H1 (cell line): ENCODE measurements at regions not wholly inside any gene's neighbourhood (a gene's known extent, or its start where the extent isn't known, plus 50 kb on each side); places are given as distances from the start of the nearest gene placed in this dataset.

ENCODE experiments used
- CTCF ChIA-PET: fragments of 300-600 bp; sonication (Branson Sonifier 250); formaldehyde crosslinking; loops from one replicate; lab custom pipeline; 2021; ENCODE audit not compliant: partially characterized antibody; lab: Charles Lee
- POLR2A ChIA-PET: fragments of 300-600 bp; sonication (Branson Sonifier 250); formaldehyde crosslinking; loops from one replicate; lab custom pipeline; 2021; ENCODE audit warnings: inconsistent platforms; ENCODE audit not compliant: partially characterized antibody; lab: Charles Lee
- DNase-seq, 2 experiments: peaks; one replicate each; pipeline versions ENCODE4 v3.0.0 to v3.0.0-alpha.2; 2010 to 2022; ENCODE audit warnings: low spot score in 2 of 2, low read depth in 1 of 2, mixed read lengths in 1 of 2
- FAIRE-seq: peaks from 2 replicates; lab custom pipeline; 2011; peaks lifted over from hg19 to GRCh38; lab: Jason Lieb, UNC
- H2AFZ ChIP-seq: 2 replicates; pipeline ENCODE4 v1.8.1; 2012; ENCODE audit warnings: low read length, inconsistent platforms
- H2AK5ac ChIP-seq: 2 replicates; pipeline ENCODE4 v1.6.1; 2013; ENCODE audit warnings: low read depth, low read length
- H2BK120ac ChIP-seq: replicated peaks from 2 replicates; pipeline ENCODE3; 2013; ENCODE audit warnings: low read depth, low read length, inconsistent platforms
- H2BK12ac ChIP-seq: 2 replicates; pipeline ENCODE4 v1.6.1; 2013; ENCODE audit warnings: low read depth, low read length
- H2BK15ac ChIP-seq: 2 replicates; pipeline ENCODE4 v1.6.1; 2013; ENCODE audit warnings: low read length
- H2BK20ac ChIP-seq: 2 replicates; pipeline ENCODE4 v1.6.1; 2013; ENCODE audit warnings: low read length
- H2BK5ac ChIP-seq: 2 replicates; pipeline ENCODE4 v1.6.1; 2013; ENCODE audit warnings: low read depth, low read length
- H3K14ac ChIP-seq: 2 replicates; pipeline ENCODE4 v1.6.1; 2013; ENCODE audit warnings: inconsistent platforms; ENCODE audit not compliant: insufficient read length
- H3K18ac ChIP-seq: 2 replicates; pipeline ENCODE4 v1.6.1; 2013; ENCODE audit warnings: low read length; ENCODE audit errors: extremely low read depth
- H3K23ac ChIP-seq: 2 replicates; pipeline ENCODE4 v1.6.1; 2013; ENCODE audit warnings: inconsistent platforms; ENCODE audit not compliant: insufficient read length
- H3K23me2 ChIP-seq: 2 replicates; pipeline ENCODE4 v1.6.1; 2013; ENCODE audit warnings: low read depth, low read length
- H3K27ac ChIP-seq: 2 replicates; pipeline ENCODE4 v1.6.1; 2011; ENCODE audit warnings: low read depth, low read length, inconsistent platforms
- H3K27me3 ChIP-seq, 4 experiments: replicated peaks in 1 of 4; 1 replicate in 1 of 4; 2 replicates in 3 of 4; pipeline versions ENCODE4 v1.6.1 to v1.8.1; 2011 to 2013; ENCODE audit warnings: low read length in 3 of 4, mild to moderate bottlenecking in 3 of 4, inconsistent platforms in 2 of 4, mixed read lengths in 2 of 4, moderate library complexity in 1 of 4; ENCODE audit not compliant: control insufficient read depth in 3 of 4, insufficient read depth in 3 of 4; ENCODE audit errors: extremely low read depth in 1 of 4
- H3K36me3 ChIP-seq, 4 experiments: 2 replicates each; pipeline versions ENCODE4 v1.6.1 to v1.8.1; 2011 to 2013; ENCODE audit warnings: mild to moderate bottlenecking in 4 of 4, low read length in 3 of 4, moderate library complexity in 2 of 4, control low read depth in 1 of 4, inconsistent platforms in 1 of 4; ENCODE audit not compliant: insufficient read depth in 4 of 4, control insufficient read depth in 2 of 4
- H3K4ac ChIP-seq: replicated peaks from 2 replicates; pipeline ENCODE3; 2013; ENCODE audit warnings: low read length, low read depth, mixed read lengths, inconsistent platforms; ENCODE audit not compliant: insufficient read length
- H3K4me1 ChIP-seq, 4 experiments: replicated peaks in 1 of 4; 1 replicate in 1 of 4; 2 replicates in 3 of 4; pipeline versions ENCODE4 v1.6.1 to v1.8.1; 2011 to 2013; ENCODE audit warnings: low read length in 3 of 4, inconsistent platforms in 2 of 4, mixed read lengths in 1 of 4; ENCODE audit not compliant: insufficient read depth in 4 of 4, control insufficient read depth in 3 of 4
- H3K4me2 ChIP-seq, 2 experiments: 2 replicates each; pipeline versions ENCODE4 v1.6.1 to v1.8.1; 2011 to 2013; ENCODE audit warnings: low read depth in 2 of 2, low read length in 2 of 2, control low read depth in 1 of 2, inconsistent platforms in 1 of 2, mild to moderate bottlenecking in 1 of 2; ENCODE audit not compliant: insufficient read depth in 1 of 2
- H3K4me3 ChIP-seq, 4 experiments: fragments of 200-600, 300-600 bp in 1 of 4; sonication (generic), shearing (Covaris generic), sonication (Bioruptor Twin) in 1 of 4; 2 replicates each; pipeline versions ENCODE4 v1.5.1 to v1.8.1; 2011 to 2016; ENCODE audit warnings: low read length in 4 of 4, low read depth in 3 of 4, control low read depth in 2 of 4, inconsistent platforms in 2 of 4, mild to moderate bottlenecking in 2 of 4, mixed read lengths in 1 of 4, moderate library complexity in 1 of 4; ENCODE audit not compliant: insufficient read depth in 2 of 4; ENCODE audit errors: extremely low read depth in 1 of 4
- H3K56ac ChIP-seq: replicated peaks from 2 replicates; pipeline ENCODE3; 2013; ENCODE audit warnings: low read depth, mild to moderate bottlenecking, mixed read lengths, low read length, inconsistent platforms; ENCODE audit not compliant: insufficient read length
- H3K79me1 ChIP-seq: 2 replicates; pipeline ENCODE4 v1.6.1; 2013; ENCODE audit warnings: low read depth, low read length, control low read depth
- H3K79me2 ChIP-seq, 2 experiments: 2 replicates each; pipeline versions ENCODE4 v1.6.1 to v1.8.1; 2012 to 2013; ENCODE audit warnings: low read length in 2 of 2, mild to moderate bottlenecking in 2 of 2, inconsistent platforms in 1 of 2; ENCODE audit not compliant: insufficient read depth in 2 of 2, control insufficient read depth in 1 of 2
- H3K9ac ChIP-seq, 4 experiments: replicated peaks in 1 of 4; 1 replicate in 1 of 4; 2 replicates in 3 of 4; pipeline versions ENCODE4 v1.6.1 to v1.8.1; 2011 to 2013; ENCODE audit warnings: low read depth in 3 of 4, low read length in 3 of 4, control low read depth in 2 of 4, mild to moderate bottlenecking in 2 of 4, moderate library complexity in 2 of 4, inconsistent platforms in 1 of 4; ENCODE audit errors: extremely low read depth in 1 of 4
- H3K9me3 ChIP-seq, 2 experiments: 2 replicates each; pipeline versions ENCODE4 v1.6.1 to v1.8.1; 2012 to 2013; ENCODE audit warnings: mild to moderate bottlenecking in 2 of 2, moderate library complexity in 2 of 2, control low read depth in 1 of 2, inconsistent platforms in 1 of 2, low read depth in 1 of 2, low read length in 1 of 2, mixed read lengths in 1 of 2; ENCODE audit not compliant: insufficient read depth in 2 of 2
- H4K20me1 ChIP-seq, 2 experiments: replicated peaks in 1 of 2; 2 replicates each; pipeline versions ENCODE3 to v1.8.1; 2011 to 2013; ENCODE audit warnings: inconsistent platforms in 2 of 2, low read length in 2 of 2, mild to moderate bottlenecking in 1 of 2; ENCODE audit not compliant: insufficient read depth in 2 of 2, control insufficient read depth in 1 of 2
- H4K5ac ChIP-seq: 2 replicates; pipeline ENCODE4 v1.6.1; 2013; ENCODE audit warnings: low read length, low read depth, mixed read lengths, inconsistent platforms; ENCODE audit not compliant: insufficient read length
- H4K8ac ChIP-seq: 2 replicates; pipeline ENCODE4 v1.8.0; 2013; ENCODE audit warnings: mild to moderate bottlenecking, moderate library complexity, low read length, inconsistent platforms; ENCODE audit not compliant: insufficient read depth; ENCODE audit errors: extremely low read depth
- H4K91ac ChIP-seq: replicated peaks from 2 replicates; pipeline ENCODE3; 2013; ENCODE audit warnings: low read length, mixed read lengths, inconsistent platforms; ENCODE audit not compliant: insufficient read length
- ASH2L ChIP-seq: fragments of 200-600, 300-600 bp; sonication (generic); IDR thresholded peaks from one replicate; pipeline ENCODE4 v1.7.1; 2017; ENCODE audit warnings: low read length
- BCL11A ChIP-seq, 2 experiments: IDR thresholded peaks; one replicate each; pipeline ENCODE4 v1.6.1; 2011; ENCODE audit warnings: low read depth in 2 of 2, low read length in 2 of 2, mild to moderate bottlenecking in 2 of 2
- CREB1 ChIP-seq: IDR thresholded peaks from 2 replicates; pipeline ENCODE4 v1.6.1; 2012; ENCODE audit warnings: inconsistent platforms
- EZH2 ChIP-seq: fragments of 200-600 bp; sonication (generic); IDR thresholded peaks from 2 replicates; pipeline ENCODE4 v1.7.1; 2012; ENCODE audit warnings: low read depth, mild to moderate bottlenecking, moderate library complexity, low read length, inconsistent platforms; ENCODE audit not compliant: severe bottlenecking
- FOSL1 ChIP-seq: IDR thresholded peaks from 2 replicates; pipeline ENCODE4 v1.6.1; 2011; ENCODE audit warnings: mild to moderate bottlenecking, low read depth, low read length, moderate library complexity; ENCODE audit not compliant: insufficient read depth
- GABPA ChIP-seq: IDR thresholded peaks from 2 replicates; pipeline ENCODE4 v1.6.1; 2011; ENCODE audit warnings: mild to moderate bottlenecking, low read length, moderate library complexity, borderline replicate concordance; ENCODE audit not compliant: insufficient read depth
- MAFK ChIP-seq: IDR thresholded peaks from 2 replicates; pipeline ENCODE4 v1.6.1; 2012; ENCODE audit warnings: low read depth, mild to moderate bottlenecking, improper control_type of control experiment, low read length
- POU5F1 ChIP-seq: IDR thresholded peaks from 2 replicates; pipeline ENCODE4 v1.6.1; 2011; ENCODE audit warnings: low read depth, mild to moderate bottlenecking, low read length, moderate library complexity
- RBBP5 ChIP-seq: IDR thresholded peaks from 2 replicates; pipeline ENCODE4 v1.7.1; 2012; ENCODE audit warnings: low read depth, mild to moderate bottlenecking, inconsistent platforms, low read length, moderate library complexity, borderline replicate concordance
- RXRA ChIP-seq: IDR thresholded peaks from 2 replicates; pipeline ENCODE4 v1.6.1; 2011; ENCODE audit warnings: low read depth, mild to moderate bottlenecking, low read length, moderate library complexity; ENCODE audit not compliant: insufficient read depth
- TAF7 ChIP-seq: optimal IDR thresholded peaks from 2 replicates; pipeline ENCODE3; 2011; ENCODE audit warnings: low read depth, mild to moderate bottlenecking, inconsistent platforms, low read length, moderate library complexity, borderline replicate concordance
- TEAD4 ChIP-seq: IDR thresholded peaks from 2 replicates; pipeline ENCODE4 v1.6.1; 2012; ENCODE audit warnings: low read depth, low read length, inconsistent platforms, mixed read lengths
- WGBS, 2 experiments: shearing (Covaris generic) in 1 of 2; methylation state at CpG; one replicate each; pipeline versions ENCODE4 v1.1.6 to v1.1.7; 2013 to 2015; ENCODE audit warnings: low lambda C conversion rate in 2 of 2, mixed read lengths in 2 of 2, inconsistent platforms in 1 of 2, low coverage in 1 of 2, missing lambda C conversion rate in 1 of 2; ENCODE audit not compliant: insufficient replicate concordance in 2 of 2, insufficient coverage in 1 of 2, insufficient read length in 1 of 2; ENCODE audit errors: extremely low coverage in 1 of 2, missing lambda C conversion rate in 1 of 2; 5-methylcytosine and 5-hydroxymethylcytosine counted together

- H3K14ac ChIP-seq = no peak overlapping the region
- H4K8ac ChIP-seq = no peak overlapping the region
- H3K18ac ChIP-seq = no peak overlapping the region
- H3K23ac ChIP-seq = no peak overlapping the region
- FAIRE-seq = no peak
- DNase-seq = no peak
- H4K20me1 ChIP-seq = no peaks in the 10 kb centered on the region
- H3K27me3 ChIP-seq = no peaks in the 10 kb centered on the region
- H2AFZ ChIP-seq = 0 out of 2 replicates have a peak overlapping the region, but pooled peaks have one; percentile 40
- no peak overlapping the region for H3K4me3 ChIP-seq
- no peak overlapping the region for H2BK5ac ChIP-seq
- no peak overlapping the region for H3K56ac ChIP-seq
- H3K36me3 ChIP-seq = no peaks in the 10 kb centered on the region
- TF ChIP-seq ASH2L (no peak), EZH2 (no peak), RBBP5 (no peak), GABPA (no peak), TEAD4 (no peak), POU5F1 (no peak), BCL11A (IDR thresholded peaks at IDR 0.05; ENCODE audit: low read depth in 2 of 2, low read length in 2 of 2) (no peak), CREB1 (no peak), MAFK (no peak), TAF7 (no peak), FOSL1 (no peak), RXRA (no peak)
- no peak overlapping the region for H2BK120ac ChIP-seq
- WGBS, 2 experiments = 94% methylated on average over 3 of the region's 3 CpGs; no CpG with 5 or more reads in 1 of the 2 experiments
- no peak overlapping the region for H2BK15ac ChIP-seq
- no peaks in the 10 kb centered on the region for H3K79me2 ChIP-seq
- POLR2A ChIA-PET = no interaction called here
- no peaks in the 10 kb centered on the region for H3K4me1 ChIP-seq
- no peak overlapping the region for H2BK20ac ChIP-seq
- CTCF ChIA-PET = interaction anchor here (0.5 kb wide), 1 partner anchor 211 kb away, joined by 3 read pairs; no protein-coding TSS in a partner anchor
- H3K9ac ChIP-seq = no peak overlapping the region
- no peak overlapping the region for H4K5ac ChIP-seq
- no peak overlapping the region for H3K4me2 ChIP-seq
- no peak overlapping the region for H4K91ac ChIP-seq
- H3K27ac ChIP-seq = no peak overlapping the region
- H2AK5ac ChIP-seq = no peak overlapping the region
- H2BK12ac ChIP-seq = no peak overlapping the region
- no peaks in the 10 kb centered on the region for H3K23me2 ChIP-seq
- H3K79me1 ChIP-seq = no peaks in the 10 kb centered on the region
- peaks cover 0 to 2% of the 10 kb centered on the region in 2 experiments; a peak in 1 of 4 replicates for H3K9me3 ChIP-seq
- H3K4ac ChIP-seq = no peak overlapping the region
Observed at GRCh38 chr13:65188721-65189120, 2041.4 kb downstream of the PCDH9 start.
